Stomach (tissue), 8 donors: ENCODE measurements at regions not wholly inside any gene's neighbourhood (a gene's known extent, or its start where the extent isn't known, plus 50 kb on each side); places are given as distances from the start of the nearest gene placed in this dataset.

Experiments
- DNase-seq, 2 donors: peaks; one replicate each; pipeline versions ENCODE4 v3.0.0 to v3.0.0-alpha.2; 2013 to 2019
- H3K27ac ChIP-seq, 5 donors: fragments of 200-600 bp in 4 of 5; sonication (generic) in 4 of 5; one replicate each; pipeline ENCODE4 v1.5.1; 2013 to 2019; ENCODE audit warnings: mild to moderate bottlenecking in 1 of 5, moderate library complexity in 1 of 5
- H3K27me3 ChIP-seq, 3 donors: fragments of 200-600 bp; sonication (generic); one replicate each; pipeline ENCODE4 v1.5.1; 2017 to 2019; ENCODE audit warnings: mixed run types in 1 of 3
- H3K36me3 ChIP-seq, 4 donors: fragments of 200-600 bp; sonication (generic); 1 replicate in 3 of 4; 2 replicates in 1 of 4; pipeline ENCODE4 v1.5.1; 2016 to 2019
- H3K4me1 ChIP-seq, 4 donors: fragments of 200-600 bp; sonication (generic); one replicate each; pipeline ENCODE4 v1.5.1; 2016 to 2019
- H3K4me3 ChIP-seq, 4 donors: fragments of 200-600 bp; sonication (generic) in 3 of 4; one replicate each; pipeline ENCODE4 v1.5.1; 2016 to 2019; ENCODE audit warnings: mild to moderate bottlenecking in 1 of 4
- H3K9me3 ChIP-seq, 4 donors: fragments of 200-600 bp; sonication (generic); one replicate each; pipeline ENCODE4 v1.5.1; 2016 to 2019
- EP300 ChIP-seq: sonication (generic); formaldehyde crosslinking; IDR thresholded peaks from one replicate; pipeline ENCODE4 v1.6.1; 2017; ENCODE audit warnings: antibody characterized with exemption
- POLR2A ChIP-seq, 4 donors: fragments of 450-650 bp; IDR thresholded peaks; one replicate each; pipeline ENCODE4 v1.6.1; 2016; ENCODE audit warnings: antibody characterized with exemption in 4 of 4, control low read depth in 2 of 4, mild to moderate bottlenecking in 1 of 4, moderate library complexity in 1 of 4
- POLR2AphosphoS5 ChIP-seq, 3 donors: sonication (generic); formaldehyde crosslinking; IDR thresholded peaks; one replicate each; pipeline ENCODE4 v1.6.1; 2016; ENCODE audit warnings: antibody characterized with exemption in 3 of 3
- WGBS, 5 donors: extraction: QIAGEN DNeasy Blood & Tissue Kit in 3 of 5; methylation state at CpG; one replicate each; pipeline versions ENCODE4 v1.1.5 to v1.1.7; 2013 to 2018; 5-methylcytosine and 5-hydroxymethylcytosine counted together
- intact Hi-C: fragments of 100-400 bp; cut with DNase I; formaldehyde crosslinking; loops from one replicate; pipeline ENCODE4 v1.15.1; 2023; ENCODE audit warnings: low total_unique reads
- TF ChIP-seq, protein P1 (sequence below), 7 experiments: fragments of 450-650 bp in 4 of 7; fragments of 200-600 bp in 3 of 7; sonication (generic) in 3 of 7; IDR thresholded peaks; one replicate each; pipeline ENCODE4 v1.5.1; 2016 to 2019; ENCODE audit warnings: antibody characterized with exemption in 7 of 7, control low read depth in 2 of 7, mild to moderate bottlenecking in 1 of 7
- donor health status: healthy with polysubstance abuse.
- donor health status: Bipolar disorder and iron deficiency.
- donor health status: healthy.

DNA sequence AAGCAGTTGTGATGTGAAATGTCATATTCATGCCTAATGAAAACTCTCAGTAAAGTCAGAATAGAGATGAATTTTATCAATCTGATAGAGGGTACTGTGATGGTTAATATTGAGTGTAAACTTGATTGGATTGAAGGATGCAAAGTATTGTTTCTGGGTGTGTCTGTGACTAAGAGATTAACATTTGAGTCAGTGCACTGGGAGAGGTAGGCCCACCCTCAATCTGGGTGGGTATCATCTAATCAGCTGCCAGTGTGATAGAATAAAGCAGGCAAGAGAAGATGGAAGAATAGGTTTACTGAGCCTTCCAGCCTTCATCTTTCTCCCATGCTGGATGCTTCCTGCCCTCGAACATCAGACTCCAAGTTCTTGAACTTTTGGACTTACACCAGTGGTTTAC lies 124.3 kb downstream of the CENPW start:
- 69 to 80% (median 71%) methylated on average over 1 of the region's 1 CpG for WGBS, 5 donors
- Histone ChIP-seq H3K9me3 (no peaks in the 10 kb centered on the region), H3K4me1 (no peaks in the 10 kb centered on the region), H3K36me3 (no peaks in the 10 kb centered on the region), H3K4me3 (no peak overlapping the region), H3K27ac (no peak overlapping the region), H3K27me3 (no peaks in the 10 kb centered on the region)
- DNase-seq, result no peak
- TF ChIP-seq POLR2A (IDR thresholded peaks at IDR 0.05) (no peak), POLR2AphosphoS5 (IDR thresholded peaks at IDR 0.05) (no peak)
- TF ChIP-seq, protein P1, sequence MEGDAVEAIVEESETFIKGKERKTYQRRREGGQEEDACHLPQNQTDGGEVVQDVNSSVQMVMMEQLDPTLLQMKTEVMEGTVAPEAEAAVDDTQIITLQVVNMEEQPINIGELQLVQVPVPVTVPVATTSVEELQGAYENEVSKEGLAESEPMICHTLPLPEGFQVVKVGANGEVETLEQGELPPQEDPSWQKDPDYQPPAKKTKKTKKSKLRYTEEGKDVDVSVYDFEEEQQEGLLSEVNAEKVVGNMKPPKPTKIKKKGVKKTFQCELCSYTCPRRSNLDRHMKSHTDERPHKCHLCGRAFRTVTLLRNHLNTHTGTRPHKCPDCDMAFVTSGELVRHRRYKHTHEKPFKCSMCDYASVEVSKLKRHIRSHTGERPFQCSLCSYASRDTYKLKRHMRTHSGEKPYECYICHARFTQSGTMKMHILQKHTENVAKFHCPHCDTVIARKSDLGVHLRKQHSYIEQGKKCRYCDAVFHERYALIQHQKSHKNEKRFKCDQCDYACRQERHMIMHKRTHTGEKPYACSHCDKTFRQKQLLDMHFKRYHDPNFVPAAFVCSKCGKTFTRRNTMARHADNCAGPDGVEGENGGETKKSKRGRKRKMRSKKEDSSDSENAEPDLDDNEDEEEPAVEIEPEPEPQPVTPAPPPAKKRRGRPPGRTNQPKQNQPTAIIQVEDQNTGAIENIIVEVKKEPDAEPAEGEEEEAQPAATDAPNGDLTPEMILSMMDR (IDR thresholded peaks at IDR 0.05), result no peak
- intact Hi-C loops, result no loop called here

DNA sequence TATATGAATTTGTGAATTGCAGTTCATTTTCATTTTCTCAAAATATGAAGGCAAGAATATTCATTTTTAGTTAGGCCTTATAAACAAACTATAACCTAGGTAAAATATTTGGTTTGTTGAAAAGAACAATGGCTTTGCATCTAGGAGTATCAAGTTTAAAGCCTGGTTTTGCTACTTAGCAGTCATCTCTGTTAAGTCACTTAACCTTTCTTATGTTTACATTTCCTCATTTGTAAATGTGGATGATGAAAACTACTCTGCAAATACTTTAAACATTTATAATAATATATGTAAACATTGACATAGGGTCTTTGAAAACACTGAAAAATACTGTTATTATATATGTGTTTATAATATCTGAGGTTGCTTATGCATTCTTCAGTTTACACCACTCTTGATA lies 135.5 kb downstream of the CENPW start:
- peaks cover 0 to 5% (median under 1%) of the 10 kb centered on the region in 4 donors for H3K9me3 ChIP-seq
- H3K36me3 ChIP-seq, result no peaks in the 10 kb centered on the region
- no peak for TF ChIP-seq EP300
- TF ChIP-seq POLR2A (IDR thresholded peaks at IDR 0.05), result no peak
- no peak for TF ChIP-seq POLR2AphosphoS5 (IDR thresholded peaks at IDR 0.05)
- TF ChIP-seq, protein P1 (IDR thresholded peaks at IDR 0.05), result no peak
- intact Hi-C loops, result no loop called here
- no peak overlapping the region for H3K27ac ChIP-seq
- no peak overlapping the region for H3K4me3 ChIP-seq
- no peaks in the 10 kb centered on the region for H3K4me1 ChIP-seq
- DNase-seq, result no peak
- H3K27me3 ChIP-seq, result no peaks in the 10 kb centered on the region

DNA sequence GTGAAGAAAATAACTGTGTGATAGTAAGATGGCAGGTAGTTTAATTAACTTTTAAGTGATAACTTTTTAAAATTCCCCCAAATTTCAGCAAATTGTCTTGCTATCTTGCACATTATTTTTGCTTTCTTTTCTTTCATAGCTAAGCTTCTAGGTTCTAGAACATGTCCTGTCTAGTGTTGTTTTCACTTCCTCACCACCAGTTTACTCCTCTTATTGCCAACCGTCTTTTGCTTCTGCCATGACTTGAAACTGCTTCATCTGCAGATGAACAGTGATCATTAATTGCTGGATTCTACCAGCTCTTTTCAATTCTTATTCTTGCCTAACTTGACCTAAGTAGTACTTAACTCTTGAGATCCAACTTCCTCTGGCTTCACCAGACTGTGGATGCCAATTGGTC lies 137.8 kb downstream of the CENPW start:
- DNase-seq, result no peak
- H3K36me3 ChIP-seq, result no peaks in the 10 kb centered on the region
- 79 to 95% (median 87%) methylated on average over 1 of the region's 1 CpG for WGBS, 5 donors
- H3K27me3 ChIP-seq, result no peaks in the 10 kb centered on the region
- no peaks in the 10 kb centered on the region for H3K9me3 ChIP-seq
- H3K4me1 ChIP-seq, result no peaks in the 10 kb centered on the region
- no peak overlapping the region for H3K27ac ChIP-seq
- intact Hi-C loops, result no loop called here
- no peak overlapping the region for H3K4me3 ChIP-seq
- TF ChIP-seq POLR2AphosphoS5 (IDR thresholded peaks at IDR 0.05) (no peak), POLR2A (IDR thresholded peaks at IDR 0.05) (no peak), EP300 (no peak)
- TF ChIP-seq, protein P1 (IDR thresholded peaks at IDR 0.05), result no peak

DNA sequence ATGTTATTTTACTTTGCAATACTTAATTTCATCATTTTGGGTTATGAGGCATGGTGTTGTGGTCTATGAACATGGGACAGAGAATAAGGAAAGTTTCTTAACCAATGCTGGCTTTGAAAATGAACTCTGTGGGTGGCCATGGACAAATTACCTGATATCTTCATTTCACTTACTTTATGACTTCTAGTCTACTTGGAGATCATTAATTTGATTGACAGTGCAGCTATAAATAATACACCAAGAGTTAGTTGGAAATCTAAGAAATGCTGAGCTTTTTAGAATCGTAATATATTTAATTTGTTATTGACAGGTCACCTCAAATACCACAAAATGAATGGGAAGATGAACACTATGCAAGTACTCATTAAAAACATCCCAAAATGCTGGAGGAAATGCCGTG lies 140.4 kb downstream of the CENPW start:
- WGBS, 5 donors, result 78 to 89% (median 81%) methylated on average over 2 of the region's 2 CpGs
- H3K27me3 ChIP-seq, result no peaks in the 10 kb centered on the region
- no peak overlapping the region for H3K4me3 ChIP-seq
- H3K9me3 ChIP-seq, result no peaks in the 10 kb centered on the region
- no peak for DNase-seq
- no peaks in the 10 kb centered on the region for H3K36me3 ChIP-seq
- no peaks in the 10 kb centered on the region for H3K4me1 ChIP-seq
- no peak overlapping the region for H3K27ac ChIP-seq
- intact Hi-C loops, result no loop called here
- TF ChIP-seq, protein P1 (IDR thresholded peaks at IDR 0.05), result no peak
- TF ChIP-seq POLR2AphosphoS5 (IDR thresholded peaks at IDR 0.05) (no peak), POLR2A (IDR thresholded peaks at IDR 0.05) (no peak), EP300 (no peak)
